HCT116 (cell line): ENCODE measurements at regions not wholly inside any gene's neighbourhood (a gene's known extent, or its start where the extent isn't known, plus 50 kb on each side); places are given as distances from the start of the nearest gene placed in this dataset.

Experiments
- ATAC-seq: fragments of 200-7000 bp; cut with Tn5 transposase; 2 replicates; pipeline ENCODE4 v1.9.1; 2020; ENCODE audit warnings: mild to moderate bottlenecking, moderate library complexity
- BruUV-seq: library from RNA; stranded (reverse); fragments of 400-500 nt; replicated peaks from 2 replicates; lab custom pipeline; 2021; lab: Mats Ljungman, UMichigan
- CTCF ChIA-PET: fragments of 300-600 bp; sonication (Branson Sonifier 250); formaldehyde crosslinking; loops from one replicate; lab custom pipeline; 2021; ENCODE audit warnings: antibody characterized with exemption; lab: Charles Lee
- POLR2A ChIA-PET: fragments of 300-600, 350-600 bp; sonication (Branson Sonifier 250); formaldehyde crosslinking; loops from one replicate; lab custom pipeline; 2021; ENCODE audit warnings: antibody characterized with exemption; lab: Charles Lee
- RAD21 ChIA-PET, 2 experiments: fragments of 300-600 bp; sonication (Branson Sonifier 250); formaldehyde crosslinking; loops; one replicate each; lab custom pipeline; 2023; ENCODE audit warnings: low total read pairs in 2 of 2; ENCODE audit not compliant: uncharacterized antibody in 2 of 2, unreplicated experiment in 2 of 2, low non-redundant PET in 1 of 2; lab: Charles Lee
- DNase-seq: peaks from one replicate; pipeline ENCODE4 v3.0.0-alpha.2; 2010; ENCODE audit warnings: low read depth, low spot score
- H2AFZ ChIP-seq: fragments of 200-600 bp; shearing (Covaris generic), sonication (generic); 2 replicates; pipeline ENCODE4 v1.6.1; 2017; ENCODE audit warnings: low read depth, mixed run types, mixed read lengths, antibody characterized with exemption, low read length; ENCODE audit not compliant: poor library complexity, severe bottlenecking
- H3K27ac ChIP-seq: 2 replicates; pipeline ENCODE4 v1.5.1; 2012; ENCODE audit warnings: low read depth, low read length
- H3K27me3 ChIP-seq: fragments of 200-600 bp; sonication (generic); 2 replicates; pipeline ENCODE4 v1.6.1; 2016; ENCODE audit warnings: mixed run types, low read length, mixed read lengths; ENCODE audit not compliant: insufficient read depth
- H3K36me3 ChIP-seq, 2 experiments: fragments of 200-500 bp in 1 of 2; fragments of 200-600 bp in 1 of 2; sonication (Bioruptor generic) in 1 of 2; sonication (generic) in 1 of 2; 2 replicates each; pipeline versions ENCODE4 v1.5.1 to v1.6.1; 2014 to 2016; ENCODE audit warnings: low read length in 2 of 2, inconsistent platforms in 1 of 2, mixed read lengths in 1 of 2, mixed run types in 1 of 2; ENCODE audit not compliant: insufficient read depth in 2 of 2, control insufficient read depth in 1 of 2
- H3K4me1 ChIP-seq, 2 experiments: fragments of 200-600 bp in 1 of 2; sonication (generic) in 1 of 2; 2 replicates each; pipeline versions ENCODE4 v1.5.1 to v1.6.1; 2012 to 2017; ENCODE audit warnings: low read length in 2 of 2, inconsistent platforms in 1 of 2, mild to moderate bottlenecking in 1 of 2, mixed read lengths in 1 of 2, mixed run types in 1 of 2, moderate library complexity in 1 of 2; ENCODE audit not compliant: insufficient read depth in 2 of 2, control insufficient read depth in 1 of 2
- H3K4me2 ChIP-seq: fragments of 200-600 bp; sonication (generic); 2 replicates; pipeline ENCODE4 v1.6.1; 2017; ENCODE audit warnings: mixed run types, low read length, mixed read lengths
- H3K4me3 ChIP-seq, 2 experiments: fragments of 200-600 bp in 1 of 2; sonication (generic) in 1 of 2; replicated peaks in 1 of 2; 2 replicates each; pipeline ENCODE4 v1.5.1; 2011 to 2016; ENCODE audit warnings: low read length in 2 of 2, control low read depth in 1 of 2, low read depth in 1 of 2, mild to moderate bottlenecking in 1 of 2, mixed read lengths in 1 of 2, mixed run types in 1 of 2
- H3K79me2 ChIP-seq: fragments of 200-600 bp; sonication (generic); 2 replicates; pipeline ENCODE4 v1.6.1; 2017; ENCODE audit warnings: mild to moderate bottlenecking, mixed run types, low read length, moderate library complexity, mixed read lengths; ENCODE audit not compliant: insufficient read depth
- H3K9ac ChIP-seq: fragments of 200-600 bp; sonication (generic); 2 replicates; pipeline ENCODE4 v1.6.1; 2016; ENCODE audit warnings: low read length, mixed read lengths
- H3K9me2 ChIP-seq: fragments of 200-600 bp; sonication (generic), shearing (Covaris generic); 2 replicates; pipeline ENCODE4 v1.6.1; 2017; ENCODE audit warnings: mixed run types, mild to moderate bottlenecking, moderate library complexity; ENCODE audit not compliant: insufficient read depth
- H3K9me3 ChIP-seq, 2 experiments: fragments of 200-500 bp in 1 of 2; fragments of 200-600 bp in 1 of 2; sonication (Bioruptor generic) in 1 of 2; sonication (generic) in 1 of 2; 2 replicates each; pipeline ENCODE4 v1.6.1; 2014 to 2017; ENCODE audit warnings: low read length in 2 of 2, mixed read lengths in 2 of 2, inconsistent platforms in 1 of 2, low read depth in 1 of 2, mild to moderate bottlenecking in 1 of 2, mixed run types in 1 of 2, moderate library complexity in 1 of 2; ENCODE audit not compliant: control insufficient read depth in 1 of 2, insufficient read depth in 1 of 2
- H4K20me1 ChIP-seq: fragments of 200-600 bp; sonication (generic), shearing (Covaris generic); 2 replicates; pipeline ENCODE4 v1.6.1; 2017; ENCODE audit warnings: mixed run types, mild to moderate bottlenecking, moderate library complexity; ENCODE audit not compliant: insufficient read depth
- CBX3 ChIP-seq: IDR thresholded peaks from 2 replicates; pipeline ENCODE4 v1.6.1; 2012; ENCODE audit warnings: low read depth
- CTCF ChIP-seq, 3 experiments: fragments of 200-600 bp in 1 of 3; sonication (generic) in 1 of 3; IDR thresholded peaks in 2 of 3; conservative IDR thresholded peaks in 1 of 3; 2 replicates each; pipeline ENCODE4 v1.5.1; 2012 to 2017; ENCODE audit warnings: low read depth in 2 of 3, low read length in 2 of 3, antibody characterized with exemption in 1 of 3, borderline replicate concordance in 1 of 3, control low read depth in 1 of 3, mild to moderate bottlenecking in 1 of 3, mixed read lengths in 1 of 3, mixed run types in 1 of 3, moderate library complexity in 1 of 3; ENCODE audit not compliant: insufficient read depth in 1 of 3
- EGR1 ChIP-seq: IDR thresholded peaks from 2 replicates; pipeline ENCODE4 v1.6.1; 2012; ENCODE audit warnings: low read depth
- ELF1 ChIP-seq: IDR thresholded peaks from 2 replicates; pipeline ENCODE4 v1.6.1; 2012; ENCODE audit warnings: low read depth, borderline replicate concordance
- EZH2 ChIP-seq: fragments of 200-600 bp; sonication (generic); IDR thresholded peaks from 2 replicates; pipeline ENCODE4 v1.6.1; 2017; ENCODE audit warnings: antibody characterized with exemption, mixed run types
- EZH2phosphoT487 ChIP-seq: fragments of 200-600 bp; IDR thresholded peaks from 2 replicates; pipeline ENCODE4 v1.6.1; 2018; ENCODE audit warnings: antibody characterized with exemption, borderline replicate concordance
- POLR2A ChIP-seq: IDR thresholded peaks from 2 replicates; pipeline ENCODE4 v1.7.0; 2011; ENCODE audit warnings: borderline replicate concordance; ENCODE audit not compliant: insufficient read depth, insufficient read length; ENCODE audit errors: extremely low read depth
- POLR2AphosphoS5 ChIP-seq: IDR thresholded peaks from 2 replicates; pipeline ENCODE4 v1.6.1; 2011; ENCODE audit warnings: mild to moderate bottlenecking, low read depth, low read length, moderate library complexity
- REST ChIP-seq: IDR thresholded peaks from 2 replicates; pipeline ENCODE4 v1.6.1; 2012; ENCODE audit warnings: low read depth
- SIN3A ChIP-seq: IDR thresholded peaks from 2 replicates; pipeline ENCODE4 v1.6.1; 2012; ENCODE audit warnings: low read depth
- SP1 ChIP-seq: IDR thresholded peaks from 2 replicates; pipeline ENCODE4 v1.6.1; 2012; ENCODE audit warnings: low read depth
- SRF ChIP-seq: IDR thresholded peaks from 2 replicates; pipeline ENCODE4 v1.6.1; 2012; ENCODE audit warnings: low read depth
- YY1 ChIP-seq: IDR thresholded peaks from 2 replicates; pipeline ENCODE4 v1.6.1; 2011; ENCODE audit warnings: low read length, low read depth, moderate library complexity, mild to moderate bottlenecking; ENCODE audit not compliant: insufficient replicate concordance; ENCODE audit errors: extremely low read depth
- ZFX ChIP-seq: fragments of 450-650 bp; IDR thresholded peaks from 2 replicates; pipeline ENCODE4 v1.6.1; 2017
- ZNF274 ChIP-seq: fragments of 200-500 bp; sonication (Bioruptor generic); IDR thresholded peaks from 2 replicates; pipeline ENCODE4 v1.6.1; 2014; ENCODE audit warnings: mild to moderate bottlenecking, low read depth, low read length, inconsistent platforms
- intact Hi-C: fragments of 100-400 bp; cut with micrococcal nuclease; formaldehyde crosslinking; loops from 2 replicates; pipeline ENCODE4 v1.10.0; 2022

GRCh38 chr5:62980884-62981283 lies 402.3 kb downstream of the LRRC70 start:
- Histone ChIP-seq H3K27me3 (no peaks in the 10 kb centered on the region), H3K9me2 (no peaks in the 10 kb centered on the region), H3K4me3 (no peak overlapping the region), H3K9me3 (peaks cover 0 to 2% of the 10 kb centered on the region in 2 experiments; a peak in 2 of 4 replicates), H3K79me2 (no peaks in the 10 kb centered on the region), H3K4me1 (no peaks in the 10 kb centered on the region), H3K9ac (no peak overlapping the region), H3K36me3 (no peaks in the 10 kb centered on the region), H2AFZ (no peak overlapping the region), H3K27ac (no peak overlapping the region), H4K20me1 (no peaks in the 10 kb centered on the region), H3K4me2 (no peak overlapping the region)
- BruUV-seq = no TSS peak
- TF ChIP-seq SRF = no peak
- TF ChIP-seq POLR2AphosphoS5 = no peak
- TF ChIP-seq ZFX = no peak
- no peak for TF ChIP-seq ELF1
- TF ChIP-seq EZH2 = no peak
- no peak for TF ChIP-seq POLR2A
- TF ChIP-seq CTCF (IDR thresholded peaks at IDR 0.05 in 2 of 3, conservative IDR thresholded peaks at IDR 0.05 in 1 of 3; ENCODE audit: borderline replicate concordance in 1 of 3, insufficient read depth in 1 of 3, low read depth in 2 of 3, low read length in 2 of 3) = no peak
- no peak for TF ChIP-seq ZNF274
- no peak for TF ChIP-seq SIN3A
- POLR2A ChIA-PET = no interaction called here
- RAD21 ChIA-PET = no interaction called here
- ATAC-seq (no peak), DNase-seq (no peak)
- CTCF ChIA-PET = no interaction called here
- intact Hi-C loops = no loop called here

- no peaks in the 10 kb centered on the region for H3K36me3 ChIP-seq
- no peak for DNase-seq
- no peaks in the 10 kb centered on the region for H4K20me1 ChIP-seq
- H2AFZ ChIP-seq = no peak overlapping the region
- ChIA-PET POLR2A (no interaction called here), RAD21 (no interaction called here), CTCF (no interaction called here)
- H3K27me3 ChIP-seq = no peaks in the 10 kb centered on the region
- H3K4me2 ChIP-seq = no peak overlapping the region
- H3K4me3 ChIP-seq = no peak overlapping the region
- intact Hi-C loops = no loop called here
- no TSS peak for BruUV-seq
- H3K27ac ChIP-seq = no peak overlapping the region
- H3K9ac ChIP-seq = no peak overlapping the region
- no peaks in the 10 kb centered on the region for H3K4me1 ChIP-seq
- ATAC-seq = no peak
- H3K9me2 ChIP-seq = no peaks in the 10 kb centered on the region
- H3K79me2 ChIP-seq = no peaks in the 10 kb centered on the region
- H3K9me3 ChIP-seq = no peaks in the 10 kb centered on the region
- TF ChIP-seq EZH2phosphoT487 = no peak
- TF ChIP-seq REST = no peak
- TF ChIP-seq CTCF (IDR thresholded peaks at IDR 0.05 in 2 of 3, conservative IDR thresholded peaks at IDR 0.05 in 1 of 3; ENCODE audit: borderline replicate concordance in 1 of 3, insufficient read depth in 1 of 3, low read depth in 2 of 3, low read length in 2 of 3) = no peak
- TF ChIP-seq EGR1 = no peak
- TF ChIP-seq YY1 = no peak
- TF ChIP-seq EZH2 = no peak
- no peak for TF ChIP-seq SRF
- TF ChIP-seq CBX3 = no peak
- TF ChIP-seq SP1 = no peak
Measured at GRCh38 chr5:62979472-62979871, 400.9 kb downstream of the LRRC70 start.
